GM12878 (cell line): ENCODE measurements at regions not wholly inside any gene's neighbourhood (a gene's known extent, or its start where the extent isn't known, plus 50 kb on each side); places are given as distances from the start of the nearest gene placed in this dataset.

Experiments used
- ATAC-seq: fragments of 200-7000 bp; cut with Tn5 transposase; 3 replicates; pipeline ENCODE4 v1.9.1; 2020; ENCODE audit warnings: mild to moderate bottlenecking, moderate library complexity
- BruUV-seq: library from RNA; stranded (reverse); fragments of 400-500 nt; replicated peaks from 2 replicates; lab custom pipeline; 2021; lab: Mats Ljungman, UMichigan
- CTCF ChIA-PET: fragments of 300-600 bp; sonication (Branson Sonifier 250); formaldehyde crosslinking; extraction: SDS; loops from one replicate; lab custom pipeline; 2021; ENCODE audit warnings: inconsistent platforms; lab: Yijun Ruan, JAX
- POLR2A ChIA-PET: fragments of 350-600 bp; formaldehyde crosslinking; extraction: SDS; loops from one replicate; lab custom pipeline; 2021; ENCODE audit warnings: inconsistent platforms; lab: Charles Lee
- RAD21 ChIA-PET: fragments of 300-600 bp; sonication (Branson Sonifier 250); formaldehyde crosslinking; loops from one replicate; lab custom pipeline; 2023; ENCODE audit warnings: antibody characterized with exemption; ENCODE audit not compliant: unreplicated experiment; lab: Charles Lee
- SMC1A ChIA-PET: fragments of 300-600 bp; sonication (Branson Sonifier 250); formaldehyde crosslinking; loops from one replicate; lab custom pipeline; 2023; ENCODE audit not compliant: unreplicated experiment, uncharacterized antibody; lab: Charles Lee
- DNase-seq: peaks from one replicate; pipeline ENCODE4 v3.0.0-alpha.2; 2011; ENCODE audit warnings: low read depth, low spot score
- FAIRE-seq: peaks from 3 replicates; lab custom pipeline; 2011; peaks lifted over from hg19 to GRCh38; lab: Jason Lieb, UNC
- H2AFZ ChIP-seq: 2 replicates; pipeline ENCODE4 v1.6.0; 2011; ENCODE audit warnings: low read depth, low read length, control low read depth; ENCODE audit not compliant: control insufficient read depth
- H3K27ac ChIP-seq: 2 replicates; pipeline ENCODE4 v1.5.1; 2011; ENCODE audit warnings: control low read depth; ENCODE audit not compliant: control insufficient read depth, insufficient read depth
- H3K27me3 ChIP-seq, 2 experiments: replicated peaks in 1 of 2; 2 replicates each; pipeline versions ENCODE4 v1.6.0 to v1.6.1; 2011; ENCODE audit warnings: low read length in 1 of 2; ENCODE audit not compliant: control insufficient read depth in 2 of 2, insufficient read depth in 2 of 2
- H3K36me3 ChIP-seq, 2 experiments: 2 replicates each; pipeline ENCODE4 v1.5.1; 2011; ENCODE audit warnings: low read length in 1 of 2; ENCODE audit not compliant: control insufficient read depth in 2 of 2, insufficient read depth in 2 of 2
- H3K4me1 ChIP-seq: 2 replicates; pipeline ENCODE4 v1.6.1; 2011; ENCODE audit warnings: mild to moderate bottlenecking, low read length, moderate library complexity, mixed read lengths; ENCODE audit not compliant: control insufficient read depth, insufficient read depth
- H3K4me2 ChIP-seq: 2 replicates; pipeline ENCODE4 v1.6.0; 2011; ENCODE audit warnings: control low read depth; ENCODE audit not compliant: control insufficient read depth, insufficient read depth
- H3K4me3 ChIP-seq: fragments of 200-600 bp; sonication (generic); 2 replicates; pipeline ENCODE4 v1.5.1; 2016
- H3K79me2 ChIP-seq: 2 replicates; pipeline ENCODE4 v1.6.0; 2011; ENCODE audit warnings: low read length; ENCODE audit not compliant: control insufficient read depth, insufficient read depth
- H3K9ac ChIP-seq: 2 replicates; pipeline ENCODE4 v1.8.0; 2011; ENCODE audit warnings: low read length, control low read depth, mixed read lengths; ENCODE audit not compliant: control insufficient read depth, insufficient read depth
- H3K9me3 ChIP-seq: replicated peaks from 3 replicates; pipeline ENCODE4 v1.5.1; 2011; ENCODE audit warnings: mild to moderate bottlenecking, low read length; ENCODE audit not compliant: control insufficient read depth, insufficient read depth
- H4K20me1 ChIP-seq: 2 replicates; pipeline ENCODE4 v1.6.0; 2011; ENCODE audit not compliant: control insufficient read depth, insufficient read depth
- ATF3 ChIP-seq: IDR thresholded peaks from 2 replicates; pipeline ENCODE4 v1.6.1; 2011; ENCODE audit warnings: low read depth, mild to moderate bottlenecking, low read length, moderate library complexity, borderline replicate concordance; ENCODE audit errors: extremely low read depth
- CREB1 ChIP-seq: IDR thresholded peaks from 2 replicates; pipeline ENCODE4 v1.6.1; 2012; ENCODE audit warnings: low read depth, mild to moderate bottlenecking, inconsistent platforms
- E4F1 ChIP-seq: fragments of 450-650 bp; IDR thresholded peaks from 2 replicates; pipeline ENCODE4 v1.6.1; 2018; ENCODE audit warnings: borderline replicate concordance, mild to moderate bottlenecking; ENCODE audit not compliant: partially characterized antibody
- FOS ChIP-seq: IDR thresholded peaks from 3 replicates; pipeline ENCODE4 v1.6.1; 2011; ENCODE audit warnings: borderline replicate concordance; ENCODE audit not compliant: insufficient read length; ENCODE audit errors: extremely low read depth
- HCFC1 ChIP-seq: fragments of 150-350 bp; IDR thresholded peaks from 2 replicates; pipeline ENCODE4 v1.6.1; 2014; ENCODE audit warnings: low read length
- MEF2A ChIP-seq: IDR thresholded peaks from 2 replicates; pipeline ENCODE4 v1.6.1; 2011; ENCODE audit warnings: low read depth, mild to moderate bottlenecking, low read length, moderate library complexity; ENCODE audit not compliant: insufficient read depth
- NRF1 ChIP-seq: conservative IDR thresholded peaks from 2 replicates; pipeline ENCODE4 v1.6.1; 2011; ENCODE audit warnings: mild to moderate bottlenecking, low read depth, low read length, improper control_type of control experiment
- PRDM15 ChIP-seq: fragments of 450-650 bp; formaldehyde crosslinking; IDR thresholded peaks from 2 replicates; pipeline ENCODE4 v1.4.0; 2020; ENCODE audit warnings: mild to moderate bottlenecking, moderate library complexity
- RELB ChIP-seq: fragments of 450-650 bp; IDR thresholded peaks from 2 replicates; pipeline ENCODE4 v1.6.1; 2017; ENCODE audit warnings: low read depth, mild to moderate bottlenecking, moderate library complexity
- SMC3 ChIP-seq: IDR thresholded peaks from 2 replicates; pipeline ENCODE4 v1.6.1; 2011; ENCODE audit warnings: low read length, improper control_type of control experiment, borderline replicate concordance
- SREBF1 ChIP-seq: IDR thresholded peaks from 2 replicates; pipeline ENCODE4 v1.6.1; 2012; ENCODE audit warnings: mild to moderate bottlenecking, low read length
- WGBS: methylation state at CpG from one replicate; pipeline ENCODE4 v1.1.6; 2016; ENCODE audit warnings: low lambda C conversion rate; ENCODE audit not compliant: insufficient replicate concordance, insufficient coverage; ENCODE audit errors: missing lambda C conversion rate; 5-methylcytosine and 5-hydroxymethylcytosine counted together
- in situ Hi-C: fragments of 300-500 bp; cut with MboI; formaldehyde crosslinking; loops from 9 replicates; pipeline ENCODE4 v1.14.3; 2018; ENCODE audit warnings: mixed read lengths
- intact Hi-C: fragments of 100-400 bp; cut with micrococcal nuclease; formaldehyde crosslinking; loops from one replicate; pipeline ENCODE4 v1.14.2; 2022; ENCODE audit not compliant: unreplicated experiment

- TF ChIP-seq PRDM15 (no peak), FOS (no peak), CREB1 (no peak)
Measured at GRCh38 chrX:82335772-82336171, 1133.9 kb downstream of the SH3BGRL start (continued).

GRCh38 chrX:82342531-82342930 lies 1140.6 kb downstream of the SH3BGRL start:
- H3K4me1 ChIP-seq, result no peaks in the 10 kb centered on the region
- SMC1A ChIA-PET, result no interaction called here

More at GRCh38 chrX:82342531-82342930, 1140.6 kb downstream of the SH3BGRL start:
- BruUV-seq, result no TSS peak
- intact Hi-C loops, result no loop called here
- Histone ChIP-seq H2AFZ (no peak overlapping the region), H3K79me2 (no peaks in the 10 kb centered on the region), H3K4me3 (no peak overlapping the region), H3K9ac (no peak overlapping the region), H3K9me3 (no peaks in the 10 kb centered on the region), H3K36me3 (no peaks in the 10 kb centered on the region), H3K27me3 (no peaks in the 10 kb centered on the region)
- in situ Hi-C loops, result no loop called here
- WGBS, result 1% methylated on average over 3 of the region's 3 CpGs
- POLR2A ChIA-PET, result no interaction called here
- no peak for TF ChIP-seq E4F1
- TF ChIP-seq MEF2A, result no peak
- no peak for TF ChIP-seq ATF3
- TF ChIP-seq HCFC1, result no peak
- TF ChIP-seq RELB, result no peak
- TF ChIP-seq SREBF1, result no peak
- no peak for TF ChIP-seq SMC3
- TF ChIP-seq NRF1, result no peak
- TF ChIP-seq, all 136 proteins: peak for 0
- RAD21 ChIA-PET, result no interaction called here
- ATAC-seq (no peak), FAIRE-seq (no peak), DNase-seq (no peak)
- Histone ChIP-seq H4K20me1 (no peaks in the 10 kb centered on the region), H3K4me2 (no peak overlapping the region), H3K27ac (no peak overlapping the region)
- CTCF ChIA-PET, result interaction anchor here (0.5 to 0.7 kb wide), 2 partner anchors 8 to 352 kb away, joined by 3 to 4 read pairs; no protein-coding TSS in a partner anchor
